OCI-LY7 (cell line): ENCODE measurements at regions not wholly inside any gene's neighbourhood (a gene's known extent, or its start where the extent isn't known, plus 50 kb on each side); places are given as distances from the start of the nearest gene placed in this dataset.

Source experiments
- BruUV-seq: library from RNA; stranded (reverse); fragments of 400-500 nt; replicated peaks from 2 replicates; lab custom pipeline; 2021; lab: Mats Ljungman, UMichigan
- CTCF ChIA-PET: fragments of 300-600 bp; sonication (Branson Sonifier 250); formaldehyde crosslinking; loops from one replicate; lab custom pipeline; 2022; ENCODE audit warnings: antibody characterized with exemption; ENCODE audit not compliant: unreplicated experiment; lab: Charles Lee
- POLR2A ChIA-PET: fragments of 300-600 bp; sonication (Branson Sonifier 250); formaldehyde crosslinking; loops from one replicate; lab custom pipeline; 2022; ENCODE audit warnings: antibody characterized with exemption; lab: Charles Lee
- DNase-seq: peaks from one replicate; pipeline ENCODE4 v3.0.0-alpha.2; 2015; ENCODE audit warnings: low spot score
- H2AFZ ChIP-seq: fragments of 200-600 bp; sonication (generic), shearing (Covaris generic); 2 replicates; pipeline ENCODE4 v1.6.1; 2014; ENCODE audit warnings: mild to moderate bottlenecking, antibody characterized with exemption, low read length, moderate library complexity
- H3K27ac ChIP-seq: fragments of 200-600 bp; sonication (generic); 2 replicates; pipeline ENCODE4 v1.5.1; 2014; ENCODE audit warnings: mixed run types, low read depth, mild to moderate bottlenecking, moderate library complexity, low read length, inconsistent platforms; ENCODE audit not compliant: poor library complexity, severe bottlenecking
- H3K36me3 ChIP-seq: fragments of 200-600 bp; sonication (generic); 2 replicates; pipeline ENCODE4 v1.6.1; 2014; ENCODE audit warnings: mild to moderate bottlenecking, antibody characterized with exemption, low read length, moderate library complexity, mixed read lengths; ENCODE audit not compliant: insufficient read depth
- H3K4me1 ChIP-seq: fragments of 200-600 bp; sonication (generic); 2 replicates; pipeline ENCODE4 v1.5.1; 2014; ENCODE audit warnings: mild to moderate bottlenecking, low read length; ENCODE audit not compliant: insufficient read depth, poor library complexity, severe bottlenecking
- H3K4me2 ChIP-seq: fragments of 200-600 bp; sonication (generic); 2 replicates; pipeline ENCODE4 v1.6.1; 2014; ENCODE audit warnings: mild to moderate bottlenecking, low read length
- H3K4me3 ChIP-seq: fragments of 200-600 bp; sonication (generic); 2 replicates; pipeline ENCODE4 v1.5.1; 2014; ENCODE audit warnings: mild to moderate bottlenecking, low read depth, low read length; ENCODE audit not compliant: poor library complexity, severe bottlenecking
- H3K79me2 ChIP-seq: fragments of 200-600 bp; sonication (generic); 2 replicates; pipeline ENCODE4 v1.6.1; 2016; ENCODE audit warnings: low read depth, mild to moderate bottlenecking, low read length, moderate library complexity, mixed read lengths; ENCODE audit not compliant: insufficient read depth
- H3K9me2 ChIP-seq: fragments of 200-600 bp; sonication (generic); 2 replicates; pipeline ENCODE4 v1.6.1; 2016; ENCODE audit warnings: mild to moderate bottlenecking, low read length, mixed read lengths; ENCODE audit not compliant: insufficient read depth
- H3K9me3 ChIP-seq: fragments of 200-600 bp; sonication (generic); 2 replicates; pipeline ENCODE4 v1.6.1; 2014; ENCODE audit warnings: mild to moderate bottlenecking, mixed run types, low read length, mixed read lengths
- H4K20me1 ChIP-seq: fragments of 200-600 bp; sonication (generic); 2 replicates; pipeline ENCODE4 v1.6.1; 2014; ENCODE audit warnings: mild to moderate bottlenecking, antibody characterized with exemption, low read length, moderate library complexity, mixed read lengths; ENCODE audit not compliant: insufficient read depth
- EZH2phosphoT487 ChIP-seq: fragments of 200-600 bp; sonication (generic); IDR thresholded peaks from 2 replicates; pipeline ENCODE4 v1.6.1; 2018; ENCODE audit warnings: low read depth, borderline replicate concordance, mild to moderate bottlenecking, mixed run types, antibody characterized with exemption, low read length, moderate library complexity, mixed read lengths
- intact Hi-C: fragments of 100-400 bp; cut with micrococcal nuclease; formaldehyde crosslinking; loops from one replicate; pipeline ENCODE4 v1.10.0; 2022; ENCODE audit not compliant: unreplicated experiment
- TF ChIP-seq, protein P1 (sequence below): fragments of 200-600 bp; sonication (generic); conservative IDR thresholded peaks from 2 replicates; pipeline ENCODE4 v1.5.1; 2014; ENCODE audit warnings: mild to moderate bottlenecking, antibody characterized with exemption, low read length, moderate library complexity, mixed read lengths

- H3K9me2 ChIP-seq, result no peaks in the 10 kb centered on the region
- DNase-seq, result no peak
- no peaks in the 10 kb centered on the region for H3K79me2 ChIP-seq
- H3K36me3 ChIP-seq, result no peaks in the 10 kb centered on the region
- no TSS peak for BruUV-seq
- H3K27ac ChIP-seq, result no peak overlapping the region
- no peak overlapping the region for H2AFZ ChIP-seq
- no peaks in the 10 kb centered on the region for H3K4me1 ChIP-seq
- ChIA-PET CTCF (no interaction called here), POLR2A (no interaction called here)
- no peaks in the 10 kb centered on the region for H3K9me3 ChIP-seq
- H3K4me3 ChIP-seq, result no peak overlapping the region
- no peak overlapping the region for H3K4me2 ChIP-seq
- H4K20me1 ChIP-seq, result no peaks in the 10 kb centered on the region
- intact Hi-C loops, result no loop called here
- TF ChIP-seq EZH2phosphoT487, result no peak
- TF ChIP-seq, protein P1, sequence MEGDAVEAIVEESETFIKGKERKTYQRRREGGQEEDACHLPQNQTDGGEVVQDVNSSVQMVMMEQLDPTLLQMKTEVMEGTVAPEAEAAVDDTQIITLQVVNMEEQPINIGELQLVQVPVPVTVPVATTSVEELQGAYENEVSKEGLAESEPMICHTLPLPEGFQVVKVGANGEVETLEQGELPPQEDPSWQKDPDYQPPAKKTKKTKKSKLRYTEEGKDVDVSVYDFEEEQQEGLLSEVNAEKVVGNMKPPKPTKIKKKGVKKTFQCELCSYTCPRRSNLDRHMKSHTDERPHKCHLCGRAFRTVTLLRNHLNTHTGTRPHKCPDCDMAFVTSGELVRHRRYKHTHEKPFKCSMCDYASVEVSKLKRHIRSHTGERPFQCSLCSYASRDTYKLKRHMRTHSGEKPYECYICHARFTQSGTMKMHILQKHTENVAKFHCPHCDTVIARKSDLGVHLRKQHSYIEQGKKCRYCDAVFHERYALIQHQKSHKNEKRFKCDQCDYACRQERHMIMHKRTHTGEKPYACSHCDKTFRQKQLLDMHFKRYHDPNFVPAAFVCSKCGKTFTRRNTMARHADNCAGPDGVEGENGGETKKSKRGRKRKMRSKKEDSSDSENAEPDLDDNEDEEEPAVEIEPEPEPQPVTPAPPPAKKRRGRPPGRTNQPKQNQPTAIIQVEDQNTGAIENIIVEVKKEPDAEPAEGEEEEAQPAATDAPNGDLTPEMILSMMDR, result no peak
Measured at GRCh38 chr20:48042628-48043027, 257.3 kb upstream of the SULF2 start.

DNA sequence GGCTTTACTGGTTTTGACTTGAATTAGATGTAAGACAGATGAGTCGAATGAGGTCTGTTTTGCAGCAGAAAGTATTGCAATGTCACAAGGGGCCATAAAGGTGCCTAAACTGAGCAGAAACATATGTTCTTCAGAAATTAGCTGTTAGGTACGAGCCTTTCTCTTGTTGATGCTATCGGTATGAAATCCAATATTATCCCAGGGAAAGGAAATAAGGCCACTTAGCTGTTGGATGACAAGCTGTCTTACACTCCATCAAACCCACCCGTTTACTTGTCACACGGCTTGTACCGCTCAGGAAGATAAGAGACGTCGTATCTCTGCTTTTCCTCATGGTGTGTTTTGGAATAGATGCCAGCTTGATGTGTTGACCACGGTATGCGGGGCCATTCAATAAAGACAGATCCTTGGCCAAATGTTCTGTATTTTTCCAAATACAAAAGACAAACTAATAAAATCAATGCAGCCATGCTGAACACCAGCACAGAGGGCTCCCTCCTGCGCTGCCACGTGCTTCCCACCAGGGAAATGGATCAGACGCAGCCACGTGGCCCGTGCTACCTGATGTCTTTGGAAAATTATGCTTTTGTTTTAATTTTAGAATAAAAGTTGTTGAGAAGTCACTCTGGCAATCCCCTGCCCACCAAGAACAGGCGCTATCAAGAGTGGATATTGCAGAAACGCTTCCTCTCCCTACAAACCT, 255.9 kb upstream of the SULF2 start:
- Histone ChIP-seq H3K4me1 (no peaks in the 10 kb centered on the region), H2AFZ (no peak overlapping the region), H4K20me1 (no peaks in the 10 kb centered on the region), H3K36me3 (no peaks in the 10 kb centered on the region), H3K79me2 (no peaks in the 10 kb centered on the region), H3K9me2 (no peaks in the 10 kb centered on the region), H3K27ac (no peak overlapping the region), H3K4me2 (no peak overlapping the region), H3K9me3 (no peaks in the 10 kb centered on the region), H3K4me3 (no peak overlapping the region)
- CTCF ChIA-PET, result no interaction called here
- POLR2A ChIA-PET, result no interaction called here
- DNase-seq, result no peak
- BruUV-seq, result no TSS peak
- intact Hi-C loops, result no loop called here
- no peak for TF ChIP-seq EZH2phosphoT487
- TF ChIP-seq, protein P1, result no peak

GRCh38 chr20:48040491-48040890, 255.2 kb upstream of the SULF2 start:
- H3K27ac ChIP-seq, result no peak overlapping the region
- ChIA-PET POLR2A (no interaction called here), CTCF (no interaction called here)
- no TSS peak for BruUV-seq
- H3K79me2 ChIP-seq, result no peaks in the 10 kb centered on the region
- H3K4me3 ChIP-seq, result no peak overlapping the region
- H3K9me2 ChIP-seq, result no peaks in the 10 kb centered on the region
- intact Hi-C loops, result no loop called here
- H4K20me1 ChIP-seq, result no peaks in the 10 kb centered on the region
- no peak overlapping the region for H2AFZ ChIP-seq
- H3K4me2 ChIP-seq, result no peak overlapping the region
- H3K4me1 ChIP-seq, result no peaks in the 10 kb centered on the region
- no peak for TF ChIP-seq EZH2phosphoT487
- TF ChIP-seq, protein P1, result no peak
- DNase-seq, result no peak
- H3K9me3 ChIP-seq, result no peaks in the 10 kb centered on the region
- no peaks in the 10 kb centered on the region for H3K36me3 ChIP-seq
